Right kidney (tissue), 1 donor: ENCODE measurements at regions not wholly inside any gene's neighbourhood (a gene's known extent, or its start where the extent isn't known, plus 50 kb on each side); places are given as distances from the start of the nearest gene placed in this dataset.

ENCODE experiments used
- DNase-seq: peaks from one replicate; pipeline ENCODE4 v3.0.0-alpha.2; 2016

DNA sequence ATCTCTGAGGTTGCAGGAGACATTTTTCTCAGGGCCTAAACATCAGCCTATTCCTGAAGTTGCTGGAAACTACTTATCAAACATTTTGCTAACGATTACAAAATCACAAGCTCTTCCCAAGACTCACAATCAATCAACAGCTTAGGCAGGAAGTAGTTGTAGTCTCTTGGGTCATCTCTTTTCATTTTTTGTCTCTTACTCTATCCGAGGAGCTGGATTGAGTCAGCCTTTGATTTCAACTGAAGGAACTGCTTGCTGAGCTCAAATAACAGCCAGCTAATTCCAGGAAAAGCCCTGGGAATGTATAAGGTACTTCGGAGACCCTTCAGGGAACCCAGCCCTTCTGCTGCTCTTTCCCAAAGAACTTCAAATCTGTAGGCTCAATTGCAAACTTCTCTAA is 398.9 kb downstream of the PLK2 start:
- DNase-seq, result no peak

DNA sequence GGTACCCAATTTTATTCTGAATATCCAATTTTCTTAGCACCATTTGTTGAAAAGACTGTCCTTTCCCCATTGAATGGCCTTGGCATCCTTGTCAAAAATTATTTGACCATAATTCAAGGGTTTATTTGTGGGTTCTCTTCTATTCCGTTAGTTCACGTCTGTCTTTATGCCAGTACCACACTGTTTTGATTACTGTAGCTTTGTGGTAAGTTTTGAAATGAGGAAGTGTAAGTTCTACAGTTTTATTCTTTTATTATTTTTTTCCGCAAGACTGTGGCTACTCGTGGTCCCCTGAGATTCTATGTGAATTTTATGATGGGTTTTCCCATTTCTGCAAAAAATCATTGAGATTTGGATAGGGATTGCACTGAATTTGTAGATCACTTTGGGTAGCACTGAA is 402.6 kb downstream of the PLK2 start:
- no peak for DNase-seq

DNA sequence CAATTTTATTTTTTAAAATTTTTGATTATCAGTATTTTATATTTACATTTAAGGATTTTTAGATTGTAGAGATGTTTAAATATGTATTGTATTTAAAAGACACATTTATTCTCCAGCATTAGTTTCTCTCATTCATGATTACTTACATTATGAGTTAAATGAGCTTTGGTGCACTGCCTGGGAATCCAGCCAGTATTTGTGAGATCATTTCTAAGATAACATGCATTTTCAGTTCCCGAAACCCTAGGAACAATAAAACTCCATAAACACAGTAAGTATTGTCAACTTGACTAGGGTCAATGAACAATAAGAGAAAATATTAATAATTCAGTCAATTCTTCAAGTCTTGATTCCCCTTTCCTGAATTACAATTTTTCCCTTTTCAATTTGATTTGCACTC is 403.3 kb downstream of the PLK2 start:
- no peak for DNase-seq

DNA sequence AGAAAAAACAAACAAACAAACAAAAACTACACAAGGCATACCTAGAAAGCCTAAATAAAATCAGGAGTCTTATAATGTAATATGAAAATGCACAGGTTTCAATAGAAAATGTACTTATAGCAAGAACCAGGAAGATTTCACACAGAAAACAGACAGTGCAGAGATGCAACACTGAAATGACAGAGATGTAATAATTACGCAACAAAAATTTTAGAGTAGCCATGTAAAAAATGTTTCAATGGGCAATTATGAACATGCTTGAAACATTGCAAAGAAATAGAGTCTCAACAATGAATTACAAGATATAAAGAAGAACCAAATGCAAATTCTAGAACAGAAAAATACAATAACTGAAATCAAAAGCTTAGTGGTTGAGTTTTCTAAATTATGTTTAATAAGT is 405.9 kb downstream of the PLK2 start:
- DNase-seq, result no peak

DNA sequence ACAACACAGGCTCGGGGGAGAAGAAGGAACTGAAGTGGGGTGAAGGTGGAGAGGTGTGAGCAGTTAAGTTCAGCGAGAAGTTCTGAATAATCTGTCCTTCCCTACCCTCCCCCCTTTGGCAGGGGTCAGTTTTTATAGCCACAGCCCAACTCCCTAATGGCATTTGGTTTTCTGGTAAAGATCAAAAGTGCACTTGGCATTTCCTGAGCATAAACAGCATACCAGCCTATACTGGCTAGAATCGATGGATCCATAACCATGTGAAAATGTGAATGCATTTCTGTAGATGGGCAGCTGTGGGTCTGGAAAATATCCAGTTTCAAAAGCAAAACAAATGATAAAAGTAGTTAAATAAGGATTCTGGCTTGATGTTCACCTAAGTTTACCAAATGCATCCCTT is 410.9 kb downstream of the PLK2 start:
- DNase-seq, result no peak

DNA sequence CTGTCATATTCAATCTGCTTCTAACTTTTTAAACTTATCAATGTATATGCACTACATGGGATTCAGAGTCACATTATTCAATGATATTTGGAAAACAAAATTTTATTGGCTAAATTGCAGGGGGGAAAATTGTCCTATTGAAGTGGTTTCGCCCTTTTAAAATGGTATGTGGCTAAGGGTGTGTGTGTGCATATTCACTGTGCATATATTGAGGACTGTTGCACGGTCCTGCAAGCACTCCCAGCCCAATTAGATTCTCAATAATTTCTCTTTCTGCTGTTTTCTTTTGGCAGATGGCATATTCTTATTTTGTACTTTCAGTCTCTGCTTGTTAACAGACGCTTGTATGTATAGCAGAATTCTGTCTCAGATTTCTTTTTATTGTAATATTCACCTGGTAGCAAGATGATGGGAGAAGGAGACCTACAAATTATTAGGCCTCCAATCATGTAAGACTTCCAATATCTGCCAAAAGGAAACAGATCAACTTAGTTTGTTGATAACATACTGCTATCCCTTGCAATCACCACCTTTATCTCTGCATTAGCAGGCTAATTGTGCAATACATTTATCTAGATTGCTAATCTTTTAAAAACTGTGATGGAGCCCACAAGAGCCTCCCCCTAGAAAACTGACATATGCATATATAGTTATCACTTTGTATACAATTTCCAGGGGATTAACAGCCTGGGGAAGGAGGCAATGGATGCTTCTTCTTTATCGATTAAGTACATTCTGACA is 411.5 kb downstream of the PLK2 start:
- DNase-seq, result no peak

DNA sequence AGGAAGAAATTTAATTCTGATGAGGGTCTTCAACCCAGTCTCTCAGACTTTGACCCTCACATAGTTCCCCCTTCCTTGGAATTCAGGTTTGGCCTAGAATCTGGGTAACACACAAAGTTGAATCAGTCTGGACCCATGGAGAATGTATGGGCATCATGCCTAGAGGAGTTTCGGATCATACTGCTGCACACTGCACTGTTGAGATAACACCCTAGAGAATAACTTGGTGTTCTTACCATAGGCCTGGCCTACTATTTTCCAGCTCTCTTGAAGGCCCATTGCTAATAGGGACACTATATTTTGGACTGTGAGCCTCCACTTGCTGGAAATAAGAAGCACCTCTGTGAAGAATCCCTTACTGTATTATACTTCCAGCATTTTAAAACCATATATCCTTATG is 413.5 kb downstream of the PLK2 start:
- DNase-seq, result no peak

DNA sequence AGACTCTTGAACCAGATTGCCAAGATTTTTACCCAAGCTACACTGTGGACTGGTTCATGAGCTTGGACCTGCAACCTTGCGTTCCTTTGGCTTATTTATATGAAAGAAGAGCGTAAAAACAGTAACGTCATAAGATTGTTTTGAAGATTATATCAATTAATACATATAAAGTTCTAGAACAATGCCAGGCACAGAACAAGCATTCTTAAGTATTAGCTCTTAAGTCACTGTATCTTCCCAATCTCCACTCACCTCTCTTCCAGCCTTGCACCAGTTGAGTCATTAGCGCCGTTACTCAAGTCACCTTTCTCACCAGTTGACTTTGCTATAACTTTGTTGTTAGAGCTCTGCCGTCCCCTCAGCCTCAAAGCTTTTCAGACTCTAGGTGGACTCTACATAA is 415.7 kb downstream of the PLK2 start:
- DNase-seq, result no peak

DNA sequence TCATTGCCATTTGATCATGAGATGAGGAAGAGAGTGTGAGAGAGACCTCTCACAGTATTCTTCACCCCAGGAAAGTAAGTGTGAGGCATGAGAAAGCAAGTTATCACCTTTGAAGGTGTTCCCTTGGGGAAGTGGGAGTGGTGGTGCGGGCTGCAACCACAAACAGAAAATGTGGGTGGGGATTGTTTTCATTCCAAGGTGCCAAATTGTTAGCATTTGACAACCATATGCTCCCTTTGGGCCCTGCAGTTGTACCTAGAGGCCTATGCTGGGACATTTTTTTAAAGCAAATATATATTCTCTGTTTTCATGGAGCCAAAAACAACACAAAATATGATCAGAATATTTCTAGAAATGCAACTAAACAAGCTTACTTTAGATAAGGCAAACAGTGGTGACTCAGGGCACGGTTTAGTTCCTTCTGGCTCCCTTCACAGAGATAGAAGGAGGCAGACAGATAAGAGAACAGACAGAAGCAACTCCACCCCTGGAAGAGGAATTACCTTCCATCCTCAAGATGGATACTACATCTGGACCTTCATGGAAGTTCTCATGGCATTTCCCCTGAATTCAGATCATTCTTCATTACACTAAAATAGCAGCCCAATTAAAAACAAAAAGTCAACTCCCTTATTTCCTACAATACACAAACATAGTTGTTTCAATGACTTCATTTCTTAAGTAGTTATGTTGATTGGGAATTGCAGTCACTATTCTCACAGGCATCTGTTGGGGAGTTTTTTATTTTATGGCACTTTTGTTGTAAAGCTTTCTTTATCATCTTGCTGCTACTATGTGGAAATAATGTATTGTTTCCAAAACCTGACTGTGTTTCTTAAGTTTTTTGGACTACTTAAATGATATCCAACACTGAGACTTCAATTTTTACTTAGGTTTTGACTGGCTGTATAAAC is 416.6 kb downstream of the PLK2 start:
- no peak for DNase-seq

DNA sequence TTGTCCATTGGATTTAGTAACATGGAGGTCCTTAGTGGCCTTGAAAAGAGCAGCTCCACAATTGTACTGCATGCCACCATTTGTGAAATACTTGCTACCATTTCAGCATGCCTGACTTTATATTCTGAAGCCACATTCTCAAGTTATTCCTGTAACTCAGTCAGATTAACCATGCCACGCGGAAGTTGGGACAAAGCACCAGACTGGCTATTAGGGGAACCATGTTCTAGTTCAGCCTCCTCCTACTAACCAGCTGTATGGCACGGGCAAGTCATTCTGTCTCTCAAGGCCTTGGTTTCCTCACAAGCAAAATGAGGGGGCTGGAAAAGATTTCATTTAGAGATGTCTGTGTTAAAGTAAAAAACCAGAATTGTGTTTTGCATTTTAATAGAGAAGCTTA is 418.0 kb downstream of the PLK2 start:
- DNase-seq, result no peak

DNA sequence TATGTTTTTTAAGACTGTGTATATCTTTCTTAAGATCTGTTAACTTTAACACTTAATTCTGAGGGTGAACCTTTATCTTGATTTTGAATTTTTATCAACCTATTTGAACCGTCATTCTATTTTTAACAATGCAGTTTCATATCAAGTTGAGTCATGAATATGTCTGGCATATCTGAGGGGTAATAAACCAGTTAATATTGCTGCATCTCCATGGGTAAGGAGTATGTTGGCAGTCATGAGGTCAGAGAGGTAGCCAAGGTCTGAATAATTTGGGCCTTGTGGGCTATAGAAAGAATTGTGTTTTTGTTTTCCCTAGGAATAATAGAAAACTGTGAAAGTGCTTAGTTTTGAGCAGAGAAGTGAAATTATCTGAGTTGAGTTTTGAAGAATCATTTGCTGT is 419.0 kb downstream of the PLK2 start:
- DNase-seq, result no peak

DNA sequence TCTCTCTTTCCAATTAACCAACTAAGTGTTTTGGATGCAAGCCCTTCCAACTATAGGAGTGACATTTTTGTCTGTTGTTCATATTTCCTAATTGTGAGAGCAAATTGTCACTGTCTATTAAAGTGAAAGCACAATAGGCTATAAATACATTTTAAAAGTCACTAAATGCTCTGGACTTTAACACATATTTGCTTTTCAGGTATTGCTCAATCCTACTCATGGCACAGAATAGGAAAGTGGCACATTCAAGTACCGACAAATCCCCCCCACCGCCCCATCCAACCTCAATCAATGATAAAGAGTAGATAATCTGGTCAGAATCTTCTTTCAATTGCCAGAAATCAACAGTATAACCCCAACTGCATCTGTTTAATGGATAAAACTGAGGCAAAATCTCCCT is 419.8 kb downstream of the PLK2 start:
- no peak for DNase-seq

DNA sequence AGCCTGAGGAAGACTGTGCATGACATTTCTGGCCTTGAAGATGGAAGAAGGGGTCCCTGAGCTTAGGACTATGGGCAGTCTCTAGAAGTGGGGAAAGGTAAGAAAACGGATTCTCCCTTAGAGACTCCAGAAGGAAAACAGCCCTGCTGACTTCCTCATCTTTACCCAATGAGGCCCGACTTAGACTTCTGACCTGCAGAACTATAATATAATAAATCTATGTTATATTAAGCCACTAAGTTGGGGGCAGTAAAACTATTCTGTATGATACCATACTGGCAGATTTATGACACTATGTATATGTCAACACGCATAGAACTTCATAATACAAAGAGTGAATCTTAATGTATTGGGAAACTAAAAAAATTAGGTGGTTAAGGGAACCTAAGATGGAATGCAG is 422.0 kb downstream of the PLK2 start:
- DNase-seq, result no peak

DNA sequence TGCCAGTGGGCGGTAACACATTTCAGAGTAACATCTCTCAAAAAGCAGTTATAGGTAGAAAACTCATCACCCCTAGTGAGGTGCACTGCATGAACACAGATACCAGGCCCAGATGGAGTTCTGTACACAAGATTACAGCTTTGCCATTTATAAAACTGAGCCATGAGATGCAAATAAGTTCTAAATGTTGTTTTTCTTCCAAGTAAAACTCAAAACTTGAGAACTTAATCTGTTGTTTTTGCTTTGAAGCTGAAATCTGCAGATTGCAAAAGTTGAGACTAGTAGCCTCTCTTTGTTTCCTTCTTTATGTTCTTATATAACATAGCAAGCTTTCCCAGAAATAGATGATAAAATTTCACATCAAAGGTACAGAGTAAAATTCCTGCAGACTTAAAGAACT is 434.1 kb downstream of the PLK2 start:
- no peak for DNase-seq

DNA sequence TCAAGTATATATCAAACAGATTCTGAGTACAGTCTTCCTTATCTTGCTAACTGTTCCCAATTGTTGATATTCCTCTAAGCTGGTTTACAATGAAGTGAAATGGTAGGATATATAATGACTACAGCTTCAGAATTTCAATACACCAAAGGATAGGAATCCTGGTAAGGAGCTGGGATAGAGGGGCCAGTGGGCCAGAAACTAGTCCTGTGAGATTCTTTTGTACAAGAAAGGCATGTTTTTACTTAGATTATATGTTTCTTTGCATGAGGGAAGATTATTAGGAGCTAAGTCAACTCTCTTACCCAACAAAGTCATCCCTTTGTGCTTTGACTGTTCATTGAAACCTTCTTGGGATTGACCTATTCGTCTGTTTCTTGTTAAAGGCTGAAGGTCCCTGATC is 435.7 kb downstream of the PLK2 start:
- DNase-seq, result no peak

DNA sequence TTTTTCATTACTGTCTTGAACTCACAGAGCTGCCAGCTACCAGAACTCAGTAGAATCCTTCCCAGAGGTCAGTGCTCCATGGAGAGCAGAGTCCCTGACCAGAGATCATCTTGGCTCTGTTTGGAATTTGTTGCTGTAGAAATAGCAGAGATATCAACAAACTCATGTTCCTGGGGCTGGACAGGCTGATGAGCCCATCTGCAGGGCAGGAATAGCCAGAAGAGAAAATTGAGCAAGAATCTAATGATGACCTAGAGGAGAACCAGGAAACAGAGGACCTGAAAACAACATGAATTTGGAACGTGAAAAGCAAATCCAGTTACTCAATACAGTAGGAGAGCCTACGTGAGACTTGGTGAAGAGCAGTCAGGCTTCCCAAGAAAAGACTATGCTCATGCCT is 437.8 kb downstream of the PLK2 start:
- no peak for DNase-seq

DNA sequence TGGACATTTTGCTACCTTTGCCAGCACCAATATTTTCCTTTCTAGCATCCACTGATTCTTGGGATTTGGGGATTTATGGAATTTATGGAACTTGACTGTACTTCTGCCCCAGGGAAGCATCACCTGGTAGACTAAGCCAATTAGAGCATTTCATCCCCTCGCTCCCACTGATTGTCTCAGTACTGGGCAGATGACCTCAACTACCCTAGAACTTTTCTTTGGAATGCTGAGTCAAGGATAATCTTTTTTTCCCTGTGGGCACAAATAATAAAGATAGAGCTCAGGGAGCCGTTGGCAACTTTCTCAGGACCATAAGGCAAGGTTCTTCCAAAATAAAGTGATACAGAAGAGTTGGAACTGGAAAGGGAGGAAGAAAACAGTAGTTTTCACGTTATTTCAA is 438.4 kb downstream of the PLK2 start:
- no peak for DNase-seq

DNA sequence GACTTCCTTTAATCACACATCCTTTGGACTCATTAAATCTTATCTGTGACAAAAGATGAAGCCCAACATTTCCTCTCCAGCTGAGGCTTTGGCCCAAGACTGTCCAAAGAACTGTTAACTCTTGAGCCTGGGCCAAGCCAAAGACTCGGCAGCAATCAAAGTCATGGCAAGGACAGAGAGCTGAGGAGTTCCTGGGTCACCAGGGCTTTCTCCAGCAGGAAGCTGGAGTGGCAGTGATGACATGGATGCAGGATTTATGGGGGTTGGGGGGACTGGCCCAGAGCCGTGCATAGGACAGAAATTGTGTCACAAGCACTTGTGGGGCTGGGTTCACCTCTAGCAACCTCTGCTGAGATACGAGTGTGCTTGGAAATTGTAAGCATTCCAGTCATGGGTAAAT is 440.3 kb downstream of the PLK2 start:
- DNase-seq, result peak; percentile 19

DNA sequence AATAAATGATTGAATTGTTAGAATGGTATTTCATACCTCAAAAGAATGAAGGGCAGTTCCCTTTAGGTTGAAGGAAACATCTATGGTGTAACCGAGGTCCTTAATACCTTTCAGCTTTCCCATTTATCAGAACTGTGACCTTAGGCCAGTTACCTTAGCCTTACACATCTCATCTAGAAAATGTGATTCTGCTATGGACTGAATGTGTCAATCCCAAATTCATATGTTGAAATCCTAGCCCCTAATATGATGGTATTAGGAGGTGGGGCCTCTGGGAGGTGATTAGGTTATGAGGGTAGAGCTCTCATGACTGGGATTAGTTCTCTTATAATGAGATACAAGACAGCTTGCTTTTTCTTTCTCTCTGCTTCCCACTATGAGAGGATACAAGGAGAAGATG is 441.9 kb downstream of the PLK2 start:
- no peak for DNase-seq

DNA sequence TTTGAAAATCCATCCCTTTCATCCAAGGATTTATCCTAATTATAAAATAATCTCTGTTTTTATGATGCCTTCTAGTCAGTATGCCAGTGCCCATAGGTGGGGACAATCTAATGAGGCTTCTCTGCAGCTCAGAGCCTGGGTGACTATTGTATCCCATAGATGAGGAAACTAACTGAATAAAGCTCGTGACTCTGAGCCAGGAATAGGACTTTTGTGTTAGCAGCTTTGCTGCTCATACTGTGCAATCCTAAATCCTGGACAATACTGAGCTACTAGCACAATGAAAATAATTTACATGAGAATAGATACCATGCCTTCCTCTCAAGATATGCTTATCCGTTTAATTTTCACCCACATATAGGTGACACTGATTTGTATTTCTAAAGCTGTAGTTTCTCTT is 443.0 kb downstream of the PLK2 start:
- DNase-seq, result no peak

DNA sequence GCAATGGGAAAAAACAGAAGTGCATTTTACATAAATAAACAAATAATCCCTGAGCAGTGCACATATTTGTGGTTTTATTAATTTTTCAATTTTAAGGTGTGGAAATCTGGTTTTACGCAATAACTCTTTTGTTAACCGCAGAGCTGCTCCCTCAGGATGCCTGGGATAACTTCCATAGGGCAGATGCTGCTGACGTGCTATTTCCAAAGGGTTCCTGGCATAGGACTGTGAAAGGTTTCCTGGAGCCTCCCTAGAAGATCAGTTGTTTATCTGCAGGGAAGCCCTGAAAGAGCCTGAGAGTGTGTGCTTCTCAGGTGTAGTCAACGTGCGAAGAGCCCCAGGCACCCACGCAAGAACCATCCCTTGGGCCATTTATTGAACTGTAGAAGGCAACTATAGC is 443.5 kb downstream of the PLK2 start:
- DNase-seq, result no peak

DNA sequence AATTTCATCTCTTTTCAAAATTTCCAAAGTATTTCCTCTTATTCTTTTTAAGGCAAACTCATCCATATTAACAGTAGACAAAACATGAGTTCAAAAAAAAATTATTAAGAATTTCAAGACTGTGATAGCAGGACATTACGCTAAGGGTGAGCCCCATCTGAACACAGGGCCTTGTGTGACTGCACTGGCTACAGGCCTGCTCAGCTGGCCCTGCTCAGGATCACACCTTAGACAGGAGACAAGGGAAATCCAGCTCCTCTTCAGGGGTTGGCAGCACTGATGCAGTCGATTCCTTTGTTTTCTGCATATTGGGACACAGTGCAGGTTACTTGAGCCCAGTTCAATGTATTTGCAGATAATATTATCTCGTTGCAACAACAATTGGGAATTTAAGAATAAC is 444.7 kb downstream of the PLK2 start:
- DNase-seq, result no peak

DNA sequence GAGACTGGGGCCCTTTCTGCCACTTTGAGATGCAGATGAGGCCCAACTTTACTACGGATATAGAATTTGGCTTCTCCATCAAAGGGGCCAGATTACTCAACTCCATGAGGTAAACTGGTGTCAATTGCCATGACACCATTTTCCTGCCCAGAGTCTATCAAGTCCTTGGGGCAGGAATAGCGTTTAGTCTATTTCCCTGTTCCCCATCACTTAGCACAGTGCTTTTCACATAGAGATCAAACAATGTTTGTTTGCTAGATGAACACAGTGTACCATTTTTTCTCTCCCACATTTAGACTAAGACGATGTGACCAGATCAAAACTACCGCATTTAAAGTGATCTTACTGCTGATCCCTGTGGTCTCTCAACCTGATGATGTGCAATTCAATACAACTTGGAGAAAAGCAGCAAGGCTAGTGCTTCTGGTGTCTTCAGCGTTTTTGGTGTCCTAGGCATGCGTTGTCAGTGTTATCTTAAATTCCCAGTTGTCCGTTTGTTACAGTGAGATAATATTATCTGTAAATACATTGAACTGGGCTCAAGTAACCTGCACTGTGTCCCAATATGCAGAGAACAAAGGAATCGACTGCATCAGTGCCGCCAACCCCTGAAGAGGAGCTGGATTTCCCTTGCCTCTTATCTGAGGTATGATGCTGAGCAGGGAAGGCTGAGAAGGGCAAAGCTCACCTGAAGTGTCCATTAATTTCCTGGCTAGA is 446.2 kb downstream of the PLK2 start:
- no peak for DNase-seq
